Thyroid gland (tissue), 4 donors: ENCODE measurements at regions not wholly inside any gene's neighbourhood (a gene's known extent, or its start where the extent isn't known, plus 50 kb on each side); places are given as distances from the start of the nearest gene placed in this dataset.

ENCODE experiments used
- CTCF ChIP-seq, 6 experiments: fragments of 200-600 bp in 3 of 6; fragments of 450-650 bp in 3 of 6; sonication (generic) in 3 of 6; IDR thresholded peaks; one replicate each; pipeline ENCODE4 v1.5.1; 2016 to 2019; ENCODE audit warnings: antibody characterized with exemption in 6 of 6, mild to moderate bottlenecking in 2 of 6, inconsistent platforms in 1 of 6, moderate library complexity in 1 of 6
- POLR2A ChIP-seq, 2 donors: fragments of 450-650 bp; IDR thresholded peaks; one replicate each; pipeline ENCODE4 v1.6.1; 2017; ENCODE audit warnings: antibody characterized with exemption in 2 of 2, mild to moderate bottlenecking in 2 of 2, moderate library complexity in 1 of 2

GRCh38 chr2:217117523-217117922, 257.7 kb upstream of the TNP1 start:
- TF ChIP-seq CTCF (IDR thresholded peaks at IDR 0.05) (no peak), POLR2A (IDR thresholded peaks at IDR 0.05) (no peak)
